KG1 (cell line): ENCODE measurements at regions not wholly inside any gene's neighbourhood (a gene's known extent, or its start where the extent isn't known, plus 50 kb on each side); places are given as distances from the start of the nearest gene placed in this dataset.

ENCODE experiments used
- DNase-seq: peaks from one replicate; lab custom pipeline; 2025; lab: John Stamatoyannopoulos, UW

DNA sequence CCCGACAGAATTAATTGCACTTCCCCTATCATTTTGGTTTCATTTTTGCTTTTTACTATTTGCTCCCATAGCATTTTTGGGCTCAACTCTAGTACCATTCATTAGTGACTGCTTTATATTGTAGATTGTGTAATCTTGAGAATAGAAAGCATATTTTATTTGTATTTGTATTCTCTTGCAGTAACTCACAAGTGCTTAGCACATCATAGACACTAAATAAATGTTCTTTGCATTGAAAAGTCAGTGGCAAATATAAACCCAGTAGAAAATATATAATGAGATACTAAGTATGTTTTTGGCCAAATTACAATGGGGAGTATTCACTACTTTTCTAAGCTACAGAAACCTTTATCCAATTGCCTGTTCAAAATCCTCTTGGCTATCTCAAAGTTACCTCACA lies 359.7 kb upstream of the CAMK1G start:
- no peak for DNase-seq

GRCh38 chr1:209224886-209225285 lies 358.6 kb upstream of the CAMK1G start:
- DNase-seq, result no peak

GRCh38 chr1:209227171-209227570 lies 356.3 kb upstream of the CAMK1G start:
- DNase-seq, result no peak

DNA sequence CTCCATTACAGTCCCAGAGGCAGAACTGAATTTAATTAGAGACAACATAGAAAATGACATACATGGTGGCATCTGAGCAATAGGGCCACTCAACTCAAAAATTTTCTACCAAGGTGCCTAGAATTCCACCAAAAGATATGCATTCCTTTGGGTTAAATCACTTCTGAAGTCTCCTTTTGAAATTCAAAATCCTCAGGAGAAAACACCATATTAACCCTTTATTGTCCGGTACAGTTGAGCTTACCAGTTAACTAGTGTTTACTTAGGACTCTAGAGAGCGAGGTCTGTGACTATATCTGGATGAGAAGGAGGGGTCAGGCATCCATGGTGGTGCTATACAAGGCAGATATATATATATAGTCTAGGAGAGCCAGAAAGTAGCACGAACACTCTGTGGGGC lies 355.6 kb upstream of the CAMK1G start:
- DNase-seq, result no peak

DNA sequence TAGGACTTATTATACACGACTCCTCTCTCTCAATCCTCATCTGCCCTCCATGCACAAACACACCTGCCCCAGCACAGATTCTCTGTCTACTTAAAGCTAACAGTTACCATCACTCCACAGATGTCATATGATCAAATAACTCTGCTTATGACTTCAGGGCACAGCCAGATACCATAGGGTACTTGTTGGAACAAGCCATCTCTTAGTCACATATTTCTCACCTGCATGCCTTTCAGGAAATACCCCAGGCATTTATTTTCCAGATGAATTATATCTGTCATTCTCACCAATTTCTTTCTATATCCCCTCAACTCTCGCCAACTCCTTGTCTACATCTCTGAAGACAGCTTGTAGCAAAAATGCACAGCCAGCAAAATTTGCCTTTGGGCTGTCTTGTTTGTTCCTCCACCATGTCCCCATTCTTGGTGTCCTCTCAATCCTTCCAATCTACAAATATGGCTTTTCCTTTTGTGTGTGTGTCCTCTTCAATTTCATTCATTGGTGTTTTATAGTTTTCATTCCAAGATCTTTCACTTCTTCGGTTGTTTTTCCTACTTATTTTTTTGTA lies 353.9 kb upstream of the CAMK1G start:
- DNase-seq, result no peak

DNA sequence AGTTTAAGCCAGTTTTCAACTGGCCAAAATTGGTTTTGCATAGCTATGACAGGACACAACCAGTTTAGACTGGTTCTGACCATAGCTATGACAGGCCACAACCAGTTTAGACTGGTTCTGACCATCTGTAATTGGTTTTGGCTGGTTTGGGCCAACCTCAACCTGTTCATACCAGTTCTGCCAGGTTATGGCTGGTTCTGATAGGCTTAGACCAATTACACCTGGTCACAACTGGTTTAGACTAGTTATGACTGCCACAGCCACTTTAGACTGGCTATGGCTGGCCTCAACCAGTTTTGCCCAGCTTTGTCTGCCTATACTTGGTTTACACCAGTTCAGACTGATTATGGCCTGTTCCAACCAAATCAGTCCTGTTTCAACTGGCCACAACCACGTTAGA lies 353.2 kb upstream of the CAMK1G start:
- no peak for DNase-seq

DNA sequence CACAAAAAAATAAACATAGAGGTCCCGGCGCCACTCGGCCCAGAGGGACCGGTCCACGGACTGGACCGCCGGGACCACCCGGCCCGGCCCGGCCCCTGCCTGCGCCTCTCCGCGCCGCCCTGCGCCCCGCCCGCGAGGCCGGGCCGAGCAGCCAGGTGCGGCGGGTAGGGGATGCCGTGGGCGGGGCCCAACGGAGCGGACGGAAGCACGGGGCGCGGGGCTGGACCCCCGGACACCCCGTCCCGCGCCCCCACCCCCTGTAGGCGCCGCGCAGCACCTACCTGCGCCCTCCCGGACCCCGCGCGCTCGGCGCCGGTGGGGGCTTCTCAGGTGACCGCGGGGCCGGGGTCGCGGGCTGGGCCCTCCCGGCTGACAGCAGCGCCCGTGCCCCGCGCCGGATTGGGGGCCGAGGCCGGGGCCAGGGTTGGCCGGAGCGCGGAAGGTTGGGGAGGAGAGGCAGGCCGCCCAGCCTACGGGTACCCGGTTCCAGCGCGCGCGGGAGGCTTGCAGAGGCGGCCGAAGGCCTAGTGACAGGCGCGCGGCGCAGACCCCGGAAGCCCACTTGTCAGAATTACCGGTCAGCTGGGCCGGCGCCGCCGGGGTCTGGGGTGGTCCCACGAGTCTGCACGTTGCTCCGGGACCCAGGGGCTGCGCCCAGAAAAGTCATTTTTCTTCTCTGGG lies 351.9 kb upstream of the CAMK1G start:
- DNase-seq, result no peak

DNA sequence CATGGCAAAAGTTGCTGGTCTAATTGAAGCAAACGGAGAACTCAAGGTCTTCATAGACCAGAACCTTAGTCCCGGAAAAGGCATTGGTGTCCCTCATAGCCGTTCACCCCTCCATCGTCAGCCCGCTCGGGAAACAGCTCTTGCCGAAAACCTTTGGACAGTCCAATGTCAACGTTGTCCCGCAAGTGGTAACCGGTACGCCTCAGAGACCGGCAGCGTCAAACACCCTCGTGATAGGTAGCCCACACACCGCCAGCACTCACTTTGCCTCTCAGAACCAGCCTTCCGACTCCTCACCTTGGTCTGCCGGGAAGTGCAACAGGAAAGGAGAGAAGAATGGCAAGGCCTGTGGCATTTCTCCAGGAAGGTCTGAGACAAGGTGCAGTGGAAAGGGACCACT lies 351.3 kb upstream of the CAMK1G start:
- DNase-seq, result no peak

DNA sequence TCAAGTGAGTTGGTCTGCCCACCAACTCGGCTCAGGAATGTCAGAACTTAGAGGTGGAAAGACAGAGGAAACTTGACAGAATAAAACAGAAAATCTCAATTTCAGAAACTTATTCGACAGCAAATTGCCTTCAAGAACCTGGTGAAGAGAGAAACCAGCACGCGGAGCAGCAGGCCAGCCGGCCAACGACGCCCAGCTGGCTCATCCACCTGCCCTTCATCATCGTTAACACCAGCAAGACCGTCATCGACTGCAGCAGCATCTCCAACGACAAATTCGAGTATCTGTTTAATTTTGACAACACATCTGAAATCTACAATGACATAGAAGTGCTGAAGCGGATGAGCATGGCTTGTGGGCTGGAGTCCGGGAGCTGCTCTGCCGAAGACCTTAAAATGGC lies 350.8 kb upstream of the CAMK1G start:
- no peak for DNase-seq

DNA sequence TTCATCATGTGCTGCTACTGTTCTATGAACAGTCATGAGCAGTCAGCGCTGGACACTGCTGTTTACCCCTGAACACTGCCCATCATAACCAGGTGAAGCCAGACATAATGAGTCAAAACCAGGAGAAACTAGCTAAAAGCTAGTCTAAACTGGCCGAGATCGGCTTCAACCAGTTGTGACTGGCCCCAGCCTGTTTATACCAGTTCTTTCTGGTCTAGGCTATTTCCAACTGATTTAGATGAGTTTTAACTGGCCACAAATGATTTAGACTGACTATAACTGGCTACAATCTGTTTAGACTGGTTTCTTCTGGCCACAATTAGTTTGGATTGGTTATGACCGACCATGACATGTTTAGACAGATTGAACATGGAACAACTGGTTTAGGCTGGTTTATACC lies 348.3 kb upstream of the CAMK1G start:
- no peak for DNase-seq

DNA sequence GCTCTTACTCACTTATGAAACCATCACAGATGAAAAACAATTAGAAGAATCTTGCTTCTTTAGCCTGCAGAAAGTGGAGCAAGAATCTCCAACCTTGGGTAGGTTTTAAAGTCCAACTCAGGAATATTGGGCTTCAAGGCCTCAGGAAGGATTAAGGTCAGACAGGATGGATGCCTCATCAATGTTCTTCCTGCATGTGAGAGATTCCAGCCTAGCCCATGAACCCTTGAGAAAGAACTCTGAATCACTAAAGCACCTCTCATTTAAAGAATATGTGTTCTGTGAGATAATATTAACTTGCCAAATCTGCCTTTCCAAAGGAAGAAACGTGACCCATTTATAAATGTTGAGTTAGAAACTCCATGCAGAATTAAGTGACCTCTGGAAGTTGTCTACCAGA lies 345.2 kb upstream of the CAMK1G start:
- no peak for DNase-seq

- no peak for DNase-seq
These were observed 343.2 kb upstream of the CAMK1G start for GRCh38 chr1:209240351-209240750.

- no peak for DNase-seq
These were observed 342.0 kb upstream of the CAMK1G start for GRCh38 chr1:209241487-209241886.

DNA sequence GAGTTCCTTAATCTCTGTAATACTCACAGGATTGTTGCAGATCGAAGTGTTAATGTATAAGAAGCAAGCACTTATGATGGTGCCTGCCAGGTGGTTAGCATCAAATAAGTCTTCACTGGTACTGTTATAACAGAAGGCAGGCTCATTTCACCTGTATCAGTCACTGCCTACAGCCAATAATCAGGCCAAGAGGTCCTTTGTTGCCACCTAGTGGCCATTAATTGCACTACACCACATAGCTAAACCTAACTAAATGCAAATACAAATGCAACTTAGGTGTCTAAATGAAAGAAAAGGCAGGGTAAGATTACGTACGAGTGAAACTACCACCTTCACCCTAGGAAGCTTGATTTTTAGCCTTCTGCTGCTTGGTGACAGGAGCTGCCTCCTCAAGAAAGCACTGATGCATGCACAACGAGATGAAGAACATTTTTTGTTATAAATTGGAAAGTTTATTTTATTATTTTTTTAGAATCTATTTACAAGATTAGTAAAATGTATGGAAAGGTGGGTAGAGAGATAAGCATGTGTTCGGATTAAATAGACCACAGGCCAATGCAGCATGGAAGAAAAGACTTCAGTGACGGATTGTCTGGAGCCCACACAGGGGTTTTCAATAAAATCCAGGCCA lies 334.8 kb upstream of the CAMK1G start:
- peak; percentile 28 for DNase-seq

- no peak for DNase-seq
These were observed 334.2 kb upstream of the CAMK1G start for GRCh38 chr1:209249280-209249670.

DNA sequence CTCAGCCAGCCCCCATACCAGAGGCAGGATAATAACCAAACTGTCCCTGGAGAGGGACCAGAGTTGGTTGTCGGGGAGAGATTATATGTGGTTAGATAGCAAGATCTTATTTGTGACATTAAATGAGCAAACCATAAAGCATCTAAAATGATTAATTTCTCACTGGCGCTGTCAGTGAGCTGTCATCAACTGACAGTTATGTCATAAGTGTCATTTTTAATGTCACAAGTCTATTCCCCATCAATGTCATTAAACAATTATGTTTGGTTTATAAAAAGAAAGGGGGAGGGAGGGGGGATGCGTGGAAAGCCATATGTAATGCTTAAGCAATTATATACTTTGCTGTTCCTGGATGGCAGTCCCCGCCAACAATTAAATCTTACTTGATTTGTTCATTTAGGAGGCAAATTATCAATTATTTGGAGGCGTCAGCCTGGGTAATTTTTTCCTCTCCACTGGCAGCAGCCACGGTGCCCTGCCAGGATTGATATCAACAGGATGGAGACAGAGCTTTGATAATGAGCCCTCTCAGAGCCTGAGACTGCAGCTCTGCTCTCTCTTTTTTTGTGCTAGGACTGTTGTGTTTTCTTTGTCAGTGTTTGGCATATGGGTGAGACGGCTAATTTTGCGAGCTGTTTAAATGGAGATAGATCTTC lies 333.6 kb upstream of the CAMK1G start:
- DNase-seq, result no peak

- DNase-seq, result no peak
These were observed 332.5 kb upstream of the CAMK1G start for GRCh38 chr1:209250861-209251636.

GRCh38 chr1:209256766-209257350 lies 326.7 kb upstream of the CAMK1G start:
- DNase-seq, result no peak

- no peak for DNase-seq
These were observed 326.1 kb upstream of the CAMK1G start for GRCh38 chr1:209257454-209257853.

DNA sequence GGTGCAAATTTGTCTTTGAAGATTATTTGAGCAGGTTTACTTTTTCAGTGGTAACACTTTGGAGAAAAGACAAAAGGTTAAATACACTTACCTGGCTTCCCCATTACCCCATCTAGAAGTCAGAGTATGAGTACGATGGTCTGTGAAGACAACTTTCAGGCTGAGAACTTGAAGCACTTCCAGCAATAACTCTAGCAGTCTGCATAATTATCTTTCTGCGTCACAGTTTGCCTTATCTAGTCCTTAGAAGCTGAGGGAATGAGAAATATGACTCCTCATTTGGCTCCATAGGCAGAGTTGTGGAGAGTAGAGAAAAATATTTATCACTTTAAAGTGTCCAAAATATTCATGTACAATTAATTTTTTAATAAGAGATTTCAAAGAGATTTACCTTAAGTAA lies 323.4 kb upstream of the CAMK1G start:
- no peak for DNase-seq

- no peak for DNase-seq
These were observed 320.9 kb upstream of the CAMK1G start for GRCh38 chr1:209262631-209263030.

GRCh38 chr1:209265301-209265700 lies 318.2 kb upstream of the CAMK1G start:
- no peak for DNase-seq
